Breast epithelium (tissue), 4 donors: ENCODE measurements at regions not wholly inside any gene's neighbourhood (a gene's known extent, or its start where the extent isn't known, plus 50 kb on each side); places are given as distances from the start of the nearest gene placed in this dataset.
"Not testable (repeated sequence)": the region's sequence is repeated elsewhere in the genome, so short reads cannot be mapped to it uniquely, and the experiment has no call there.

Experiments used
- DNase-seq, 2 donors: peaks; one replicate each; pipeline ENCODE4 v3.0.0-alpha.2; 2019; ENCODE audit warnings: low spot score in 2 of 2
- H3K27ac ChIP-seq, 2 donors: fragments of 200-600 bp; sonication (generic) in 1 of 2; one replicate each; pipeline ENCODE4 v1.5.1; 2016 to 2019; ENCODE audit warnings: mild to moderate bottlenecking in 1 of 2
- H3K27me3 ChIP-seq, 2 donors: fragments of 200-600 bp; sonication (generic) in 1 of 2; one replicate each; pipeline versions ENCODE4 v1.5.1 to v1.6.0; 2017 to 2019; ENCODE audit warnings: control low read depth in 1 of 2, mild to moderate bottlenecking in 1 of 2
- H3K36me3 ChIP-seq: fragments of 200-600 bp; one replicate; pipeline ENCODE4 v1.5.1; 2019
- H3K4me1 ChIP-seq, 2 donors: fragments of 200-600 bp; sonication (generic); one replicate each; pipeline ENCODE4 v1.5.1; 2016 to 2019; ENCODE audit warnings: control low read depth in 1 of 2
- H3K4me3 ChIP-seq, 3 donors: fragments of 200-600 bp; sonication (generic); 1 replicate in 2 of 3; 2 replicates in 1 of 3; pipeline ENCODE4 v1.5.1; 2016 to 2019; ENCODE audit warnings: mild to moderate bottlenecking in 3 of 3, moderate library complexity in 2 of 3
- H3K9me3 ChIP-seq, 2 donors: fragments of 200-600 bp; sonication (generic) in 1 of 2; one replicate each; pipeline ENCODE4 v1.5.1; 2016 to 2019; ENCODE audit warnings: control low read depth in 1 of 2
- CTCF ChIP-seq, 3 donors: fragments of 450-650 bp; IDR thresholded peaks; one replicate each; pipeline ENCODE4 v1.5.1; 2016 to 2017; ENCODE audit warnings: antibody characterized with exemption in 3 of 3, mild to moderate bottlenecking in 3 of 3, moderate library complexity in 3 of 3
- POLR2A ChIP-seq: fragments of 450-650 bp; IDR thresholded peaks from one replicate; pipeline ENCODE4 v1.6.1; 2016; ENCODE audit warnings: antibody characterized with exemption, mild to moderate bottlenecking, moderate library complexity
- POLR2AphosphoS5 ChIP-seq, 3 donors: sonication (generic); formaldehyde crosslinking; IDR thresholded peaks; one replicate each; pipeline ENCODE4 v1.6.1; 2017; ENCODE audit warnings: antibody characterized with exemption in 3 of 3
- intact Hi-C: fragments of 100-400 bp; cut with DNase I; formaldehyde crosslinking; loops from one replicate; pipeline ENCODE4 v1.15.1; 2023; ENCODE audit warnings: low total_unique reads

DNA sequence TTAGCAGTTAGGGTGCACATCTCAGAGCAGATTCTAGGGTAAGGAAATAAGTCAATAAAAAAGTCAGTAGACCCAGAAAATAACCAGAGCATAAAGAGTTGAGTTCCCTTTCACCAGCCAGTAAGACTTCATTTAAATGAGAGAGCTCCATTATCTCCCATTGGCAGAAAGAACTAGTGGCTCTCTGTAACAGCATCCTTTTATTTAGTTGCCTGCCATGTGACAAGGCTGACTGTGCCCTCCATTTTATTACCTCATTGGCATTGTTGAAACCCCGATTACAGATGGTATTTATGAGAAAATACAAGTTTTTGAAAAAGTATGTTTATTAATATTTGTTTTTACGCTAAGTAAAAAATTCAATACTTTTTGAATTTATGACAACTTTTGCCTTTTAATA, 859.5 kb upstream of the NDST4 start:
- no peak overlapping the region for H3K4me3 ChIP-seq
- intact Hi-C loops, result loop anchor here (10.0 kb wide), 1 partner anchor 952 kb away; no protein-coding TSS in a partner anchor
- no peaks in the 10 kb centered on the region for H3K36me3 ChIP-seq
- no peaks in the 10 kb centered on the region for H3K9me3 ChIP-seq
- H3K27me3 ChIP-seq, result no peaks in the 10 kb centered on the region
- DNase-seq, result no peak
- H3K4me1 ChIP-seq, result no peaks in the 10 kb centered on the region
- no peak overlapping the region for H3K27ac ChIP-seq
- TF ChIP-seq CTCF (IDR thresholded peaks at IDR 0.05), result no peak
- TF ChIP-seq POLR2A, result no peak
- no peak for TF ChIP-seq POLR2AphosphoS5 (IDR thresholded peaks at IDR 0.05)

DNA sequence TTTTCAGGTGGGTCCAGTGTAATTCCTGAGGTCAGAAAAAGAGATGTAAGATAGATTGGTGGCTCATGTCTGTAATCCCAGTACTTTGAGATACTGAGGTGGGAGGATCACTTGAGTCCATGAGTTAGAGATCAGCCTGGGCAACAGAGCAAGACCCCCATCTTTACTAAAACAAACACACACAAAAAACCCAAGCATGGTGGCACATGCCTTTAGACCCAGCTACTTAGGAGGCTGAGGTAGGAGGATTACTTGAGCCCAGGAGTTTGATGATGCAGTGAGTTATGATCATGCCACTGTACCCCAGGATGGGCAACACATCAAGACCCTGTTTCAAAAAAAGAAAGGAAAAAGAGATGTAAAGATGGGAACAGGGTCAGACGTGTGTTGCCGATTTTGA, 857.4 kb upstream of the NDST4 start:
- no peaks in the 10 kb centered on the region for H3K36me3 ChIP-seq
- no peak for DNase-seq
- no peaks in the 10 kb centered on the region for H3K9me3 ChIP-seq
- no peak overlapping the region for H3K27ac ChIP-seq
- no peaks in the 10 kb centered on the region for H3K4me1 ChIP-seq
- intact Hi-C loops, result loop anchor here (10.0 kb wide), 1 partner anchor 954 kb away; no protein-coding TSS in a partner anchor
- TF ChIP-seq CTCF (IDR thresholded peaks at IDR 0.05) (no peak), POLR2AphosphoS5 (IDR thresholded peaks at IDR 0.05) (no peak), POLR2A (no peak)
- H3K27me3 ChIP-seq, result no peaks in the 10 kb centered on the region
- no peak overlapping the region for H3K4me3 ChIP-seq

GRCh38 chr4:115969756-115970155, 856.3 kb upstream of the NDST4 start:
- no peak for TF ChIP-seq CTCF (IDR thresholded peaks at IDR 0.05)
- TF ChIP-seq POLR2AphosphoS5 (IDR thresholded peaks at IDR 0.05), result no peak
- TF ChIP-seq POLR2A, result no peak
- no peaks in the 10 kb centered on the region for H3K36me3 ChIP-seq
- no peak for DNase-seq
- no peak overlapping the region for H3K4me3 ChIP-seq
- intact Hi-C loops, result loop anchor here (10.0 kb wide), 1 partner anchor 955 kb away; no protein-coding TSS in a partner anchor
- H3K9me3 ChIP-seq, result no peaks in the 10 kb centered on the region
- no peaks in the 10 kb centered on the region for H3K4me1 ChIP-seq
- no peaks in the 10 kb centered on the region for H3K27me3 ChIP-seq
- no peak overlapping the region for H3K27ac ChIP-seq

GRCh38 chr4:115965588-115965987, 852.2 kb upstream of the NDST4 start:
- no peaks in the 10 kb centered on the region for H3K9me3 ChIP-seq
- H3K4me1 ChIP-seq, result no peaks in the 10 kb centered on the region
- no peak overlapping the region for H3K4me3 ChIP-seq
- DNase-seq, result no peak
- no peak overlapping the region for H3K27ac ChIP-seq
- no peaks in the 10 kb centered on the region for H3K36me3 ChIP-seq
- no peak for TF ChIP-seq POLR2A
- no peak for TF ChIP-seq CTCF (IDR thresholded peaks at IDR 0.05)
- no peak for TF ChIP-seq POLR2AphosphoS5 (IDR thresholded peaks at IDR 0.05)
- no peaks in the 10 kb centered on the region for H3K27me3 ChIP-seq
- intact Hi-C loops, result no loop called here

GRCh38 chr4:115956054-115956796, 842.8 kb upstream of the NDST4 start:
- H3K27me3 ChIP-seq, H3K4me3 ChIP-seq, H3K9me3 ChIP-seq, DNase-seq, H3K36me3 ChIP-seq, intact Hi-C loops, H3K27ac ChIP-seq, H3K4me1 ChIP-seq: not testable (repeated sequence)
